ENCODE measurements at regions not wholly inside any gene's neighbourhood (a gene's known extent, or its start where the extent isn't known, plus 50 kb on each side); places are given as distances from the start of the nearest gene placed in this dataset.

DNA sequence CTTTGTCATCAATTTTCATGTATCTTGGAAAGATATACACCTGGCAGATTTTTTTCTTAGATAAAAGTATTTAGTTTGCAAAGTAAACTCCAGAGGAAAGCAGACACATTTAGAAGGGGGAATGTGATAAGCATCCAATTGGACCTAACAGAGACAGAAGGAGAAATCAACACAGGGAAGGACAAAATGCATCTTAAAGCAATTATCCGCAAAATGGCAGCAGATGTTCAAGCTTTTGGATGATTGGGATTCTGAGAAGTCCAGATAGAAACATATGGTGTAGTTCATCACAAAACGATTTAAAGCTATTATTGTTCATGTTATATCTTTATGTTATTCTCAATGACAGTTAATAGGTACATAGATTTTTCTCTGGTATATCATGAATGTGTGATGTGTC, 1153.1 kb upstream of the B3GALT2 start:
- Histone ChIP-seq H3K4me3 (replicated peaks; ENCODE audit: insufficient read depth, low read length) (no peak overlapping the region), H3K27me3 (ENCODE audit: insufficient read depth, poor library complexity, severe bottlenecking) (no peaks in the 10 kb centered on the region), H3K27ac (replicated peaks) (no peak overlapping the region)
- no peak for TF ChIP-seq SPI1 (IDR thresholded peaks at IDR 0.05; ENCODE audit: borderline replicate concordance, low read depth)
- TF ChIP-seq, protein P1, sequence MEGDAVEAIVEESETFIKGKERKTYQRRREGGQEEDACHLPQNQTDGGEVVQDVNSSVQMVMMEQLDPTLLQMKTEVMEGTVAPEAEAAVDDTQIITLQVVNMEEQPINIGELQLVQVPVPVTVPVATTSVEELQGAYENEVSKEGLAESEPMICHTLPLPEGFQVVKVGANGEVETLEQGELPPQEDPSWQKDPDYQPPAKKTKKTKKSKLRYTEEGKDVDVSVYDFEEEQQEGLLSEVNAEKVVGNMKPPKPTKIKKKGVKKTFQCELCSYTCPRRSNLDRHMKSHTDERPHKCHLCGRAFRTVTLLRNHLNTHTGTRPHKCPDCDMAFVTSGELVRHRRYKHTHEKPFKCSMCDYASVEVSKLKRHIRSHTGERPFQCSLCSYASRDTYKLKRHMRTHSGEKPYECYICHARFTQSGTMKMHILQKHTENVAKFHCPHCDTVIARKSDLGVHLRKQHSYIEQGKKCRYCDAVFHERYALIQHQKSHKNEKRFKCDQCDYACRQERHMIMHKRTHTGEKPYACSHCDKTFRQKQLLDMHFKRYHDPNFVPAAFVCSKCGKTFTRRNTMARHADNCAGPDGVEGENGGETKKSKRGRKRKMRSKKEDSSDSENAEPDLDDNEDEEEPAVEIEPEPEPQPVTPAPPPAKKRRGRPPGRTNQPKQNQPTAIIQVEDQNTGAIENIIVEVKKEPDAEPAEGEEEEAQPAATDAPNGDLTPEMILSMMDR (IDR thresholded peaks at IDR 0.05; ENCODE audit: insufficient read depth, low read length), result no peak
- TF ChIP-seq, protein P2, sequence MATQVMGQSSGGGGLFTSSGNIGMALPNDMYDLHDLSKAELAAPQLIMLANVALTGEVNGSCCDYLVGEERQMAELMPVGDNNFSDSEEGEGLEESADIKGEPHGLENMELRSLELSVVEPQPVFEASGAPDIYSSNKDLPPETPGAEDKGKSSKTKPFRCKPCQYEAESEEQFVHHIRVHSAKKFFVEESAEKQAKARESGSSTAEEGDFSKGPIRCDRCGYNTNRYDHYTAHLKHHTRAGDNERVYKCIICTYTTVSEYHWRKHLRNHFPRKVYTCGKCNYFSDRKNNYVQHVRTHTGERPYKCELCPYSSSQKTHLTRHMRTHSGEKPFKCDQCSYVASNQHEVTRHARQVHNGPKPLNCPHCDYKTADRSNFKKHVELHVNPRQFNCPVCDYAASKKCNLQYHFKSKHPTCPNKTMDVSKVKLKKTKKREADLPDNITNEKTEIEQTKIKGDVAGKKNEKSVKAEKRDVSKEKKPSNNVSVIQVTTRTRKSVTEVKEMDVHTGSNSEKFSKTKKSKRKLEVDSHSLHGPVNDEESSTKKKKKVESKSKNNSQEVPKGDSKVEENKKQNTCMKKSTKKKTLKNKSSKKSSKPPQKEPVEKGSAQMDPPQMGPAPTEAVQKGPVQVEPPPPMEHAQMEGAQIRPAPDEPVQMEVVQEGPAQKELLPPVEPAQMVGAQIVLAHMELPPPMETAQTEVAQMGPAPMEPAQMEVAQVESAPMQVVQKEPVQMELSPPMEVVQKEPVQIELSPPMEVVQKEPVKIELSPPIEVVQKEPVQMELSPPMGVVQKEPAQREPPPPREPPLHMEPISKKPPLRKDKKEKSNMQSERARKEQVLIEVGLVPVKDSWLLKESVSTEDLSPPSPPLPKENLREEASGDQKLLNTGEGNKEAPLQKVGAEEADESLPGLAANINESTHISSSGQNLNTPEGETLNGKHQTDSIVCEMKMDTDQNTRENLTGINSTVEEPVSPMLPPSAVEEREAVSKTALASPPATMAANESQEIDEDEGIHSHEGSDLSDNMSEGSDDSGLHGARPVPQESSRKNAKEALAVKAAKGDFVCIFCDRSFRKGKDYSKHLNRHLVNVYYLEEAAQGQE (IDR thresholded peaks at IDR 0.05; ENCODE audit: insufficient replicate concordance, low read depth), result no peak
- TF ChIP-seq POLR2AphosphoS5 (IDR thresholded peaks at IDR 0.05; ENCODE audit: low read depth), result no peak
- TF ChIP-seq GABPA (IDR thresholded peaks at IDR 0.05; ENCODE audit: low read depth), result no peak
- no peak for DNase-seq (ENCODE audit: low read depth in 1 of 2, low spot score in 1 of 2)

DNA sequence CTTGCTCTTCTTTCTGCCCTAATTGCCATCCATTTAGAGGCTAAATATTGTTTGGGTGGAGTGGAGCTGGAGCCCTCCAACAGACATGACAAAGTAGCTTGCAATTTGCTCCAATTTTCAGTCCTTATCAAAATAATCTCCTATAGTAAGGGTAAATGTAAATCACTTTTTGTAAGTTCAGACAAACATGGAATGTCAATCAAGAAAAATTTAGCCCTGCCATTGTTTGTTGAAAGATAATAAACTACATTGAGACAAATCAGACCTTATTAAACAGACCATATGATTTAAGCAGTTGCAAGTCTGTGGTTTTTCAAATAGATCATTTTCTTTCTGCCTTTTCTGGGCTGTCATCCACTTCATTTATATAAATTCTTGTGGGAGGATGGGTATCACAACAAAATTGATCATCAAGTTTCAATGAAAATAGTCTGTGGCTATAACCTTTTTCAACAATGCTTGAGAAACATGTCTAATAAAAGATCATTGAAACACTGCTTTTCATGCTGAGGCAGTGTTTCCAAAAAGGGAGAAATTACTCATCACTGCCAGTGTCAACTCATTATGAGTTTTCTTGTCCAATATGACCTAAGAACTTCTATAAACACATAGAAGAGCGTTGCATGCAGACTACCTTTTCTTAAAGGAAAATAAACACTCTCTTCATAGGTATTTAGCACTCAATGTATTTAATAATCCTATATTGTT, 1152.0 kb upstream of the B3GALT2 start:
- H3K27me3 ChIP-seq (ENCODE audit: insufficient read depth, poor library complexity, severe bottlenecking), result no peaks in the 10 kb centered on the region
- TF ChIP-seq, protein P2 (IDR thresholded peaks at IDR 0.05; ENCODE audit: insufficient replicate concordance, low read depth), result no peak
- no peak for TF ChIP-seq SPI1 (IDR thresholded peaks at IDR 0.05; ENCODE audit: borderline replicate concordance, low read depth)
- TF ChIP-seq POLR2AphosphoS5 (IDR thresholded peaks at IDR 0.05; ENCODE audit: low read depth), result no peak
- no peak for TF ChIP-seq GABPA (IDR thresholded peaks at IDR 0.05; ENCODE audit: low read depth)
- TF ChIP-seq, protein P1 (IDR thresholded peaks at IDR 0.05; ENCODE audit: insufficient read depth, low read length), result no peak
- no peak for DNase-seq (ENCODE audit: low read depth in 1 of 2, low spot score in 1 of 2)
- no peak overlapping the region for H3K4me3 ChIP-seq (replicated peaks; ENCODE audit: insufficient read depth, low read length)
- H3K27ac ChIP-seq (replicated peaks), result no peak overlapping the region

DNA sequence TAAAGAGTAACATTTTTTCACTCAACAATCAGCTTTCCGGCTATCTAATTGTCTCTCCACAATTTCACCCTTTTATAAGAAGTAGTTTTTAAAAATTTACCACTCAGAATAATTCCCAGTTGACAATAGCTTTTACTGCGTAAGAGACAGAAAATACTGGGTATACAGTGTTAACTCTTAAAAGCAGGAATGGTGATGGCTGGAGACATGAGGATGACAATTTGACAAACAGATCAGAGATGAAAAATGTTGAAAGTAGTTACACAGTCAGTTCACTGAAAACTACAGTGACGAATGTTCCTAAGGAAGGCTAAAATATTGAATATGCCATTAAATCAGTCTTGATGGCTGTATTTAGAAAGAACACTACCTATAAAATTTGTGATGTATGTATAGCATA, 1146.8 kb upstream of the B3GALT2 start:
- TF ChIP-seq, protein P2 (IDR thresholded peaks at IDR 0.05; ENCODE audit: insufficient replicate concordance, low read depth), result no peak
- TF ChIP-seq, protein P1 (IDR thresholded peaks at IDR 0.05; ENCODE audit: insufficient read depth, low read length), result no peak
- TF ChIP-seq POLR2AphosphoS5 (IDR thresholded peaks at IDR 0.05; ENCODE audit: low read depth) (no peak), GABPA (IDR thresholded peaks at IDR 0.05; ENCODE audit: low read depth) (no peak), SPI1 (IDR thresholded peaks at IDR 0.05; ENCODE audit: borderline replicate concordance, low read depth) (no peak)
- no peaks in the 10 kb centered on the region for H3K27me3 ChIP-seq (ENCODE audit: insufficient read depth, poor library complexity, severe bottlenecking)

More for the DNA sequence above, 1146.8 kb upstream of the B3GALT2 start:
- Histone ChIP-seq H3K27ac (replicated peaks) (no peak overlapping the region), H3K4me3 (replicated peaks; ENCODE audit: insufficient read depth, low read length) (no peak overlapping the region)
- DNase-seq (ENCODE audit: low read depth in 1 of 2, low spot score in 1 of 2), result no peak

Data from HL-60 (cell line).